H1 (cell line): ENCODE measurements at regions not wholly inside any gene's neighbourhood (a gene's known extent, or its start where the extent isn't known, plus 50 kb on each side); places are given as distances from the start of the nearest gene placed in this dataset.

Experiments
- CTBP2 ChIP-seq: IDR thresholded peaks from 2 replicates; pipeline ENCODE4 v1.7.0; 2011; ENCODE audit warnings: borderline replicate concordance, mild to moderate bottlenecking, moderate library complexity, mixed read lengths, low read length; ENCODE audit not compliant: insufficient read depth, insufficient read length
- EGR1 ChIP-seq: IDR thresholded peaks from 2 replicates; pipeline ENCODE4 v1.6.1; 2011; ENCODE audit warnings: low read depth, low read length, borderline replicate concordance
- RAD21 ChIP-seq, 2 experiments: IDR thresholded peaks in 1 of 2; conservative IDR thresholded peaks in 1 of 2; 2 replicates each; pipeline ENCODE4 v1.6.1; 2011; ENCODE audit warnings: low read depth in 2 of 2, low read length in 2 of 2, improper control_type of control experiment in 1 of 2, inconsistent platforms in 1 of 2, mild to moderate bottlenecking in 1 of 2, moderate library complexity in 1 of 2
- RXRA ChIP-seq: IDR thresholded peaks from 2 replicates; pipeline ENCODE4 v1.6.1; 2011; ENCODE audit warnings: low read depth, mild to moderate bottlenecking, low read length, moderate library complexity; ENCODE audit not compliant: insufficient read depth
- SIRT6 ChIP-seq: IDR thresholded peaks from one replicate; pipeline ENCODE4 v1.7.1; 2012; ENCODE audit warnings: low read length, inconsistent platforms
- TCF12 ChIP-seq: IDR thresholded peaks from 2 replicates; pipeline ENCODE4 v1.6.1; 2011; ENCODE audit warnings: low read depth, mild to moderate bottlenecking, low read length

DNA sequence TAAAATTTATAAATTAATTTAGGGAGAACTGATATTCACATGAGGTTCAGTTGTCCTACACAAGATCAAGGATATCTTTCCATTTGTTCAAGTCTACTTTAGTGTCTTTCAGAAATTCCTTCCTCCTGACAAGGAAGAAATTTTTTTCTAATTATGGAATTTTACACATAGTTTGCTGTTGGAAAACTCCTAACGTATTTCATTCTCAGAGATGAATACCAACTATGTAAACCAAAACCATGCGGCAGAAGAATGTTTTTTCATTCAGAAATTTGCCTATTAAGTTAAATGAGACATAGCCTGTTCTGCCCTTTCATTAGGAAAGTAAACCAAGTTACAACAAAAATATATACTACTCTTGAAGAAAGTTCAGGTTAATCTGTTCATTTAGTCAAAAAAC lies 111.2 kb upstream of the PRDM1 start (continued):
- TF ChIP-seq RXRA (no peak), EGR1 (no peak), TCF12 (no peak), CTBP2 (no peak), RAD21 (IDR thresholded peaks at IDR 0.05 in 1 of 2, conservative IDR thresholded peaks at IDR 0.05 in 1 of 2; ENCODE audit: low read depth in 2 of 2, low read length in 2 of 2) (no peak), SIRT6 (no peak)
